Smooth muscle cell (in vitro differentiated cells): ENCODE measurements at regions not wholly inside any gene's neighbourhood (a gene's known extent, or its start where the extent isn't known, plus 50 kb on each side); places are given as distances from the start of the nearest gene placed in this dataset.
A peak's percentile ranks its signal among the peaks of the same experiment; 100 is the strongest.

ENCODE experiments used
- DNase-seq: peaks from one replicate; lab custom pipeline; 2025; ENCODE audit not compliant: unreplicated experiment; lab: John Stamatoyannopoulos, UW
- H2AFZ ChIP-seq: fragments of 200-600 bp; sonication (generic); 2 replicates; pipeline ENCODE4 v1.6.0; 2016; ENCODE audit warnings: antibody characterized with exemption, low read depth, mild to moderate bottlenecking
- H3F3A ChIP-seq: fragments of 200-600 bp; sonication (generic); 2 replicates; pipeline ENCODE4 v1.6.0; 2017; ENCODE audit warnings: antibody characterized with exemption, low read depth
- H3K27ac ChIP-seq: fragments of 200-600 bp; sonication (generic); 2 replicates; pipeline ENCODE4 v1.5.1; 2016; ENCODE audit warnings: low read depth, mild to moderate bottlenecking
- H3K27me3 ChIP-seq: fragments of 200-600 bp; sonication (generic); 2 replicates; pipeline ENCODE4 v1.6.1; 2016; ENCODE audit warnings: low read depth, mild to moderate bottlenecking
- H3K36me3 ChIP-seq: fragments of 200-600 bp; sonication (generic); 2 replicates; pipeline ENCODE4 v1.5.1; 2016; ENCODE audit warnings: low read depth
- H3K4me1 ChIP-seq: fragments of 200-600 bp; sonication (generic); 2 replicates; pipeline ENCODE4 v1.5.1; 2016; ENCODE audit warnings: low read depth
- H3K4me2 ChIP-seq: fragments of 200-600 bp; sonication (generic); 2 replicates; pipeline ENCODE4 v1.6.0; 2016; ENCODE audit warnings: mild to moderate bottlenecking
- H3K4me3 ChIP-seq: fragments of 200-600 bp; sonication (generic); 2 replicates; pipeline ENCODE4 v1.5.1; 2016; ENCODE audit warnings: mild to moderate bottlenecking
- H3K79me2 ChIP-seq: fragments of 200-600 bp; sonication (generic); 2 replicates; pipeline ENCODE4 v1.6.0; 2016; ENCODE audit warnings: low read depth, mild to moderate bottlenecking
- H3K9ac ChIP-seq: fragments of 200-600 bp; sonication (generic); 2 replicates; pipeline ENCODE4 v1.6.0; 2016; ENCODE audit warnings: low read depth
- H3K9me3 ChIP-seq: fragments of 200-600 bp; sonication (generic); replicated peaks from 2 replicates; pipeline ENCODE4 v1.5.1; 2016; ENCODE audit warnings: low read depth
- H4K20me1 ChIP-seq: fragments of 200-600 bp; sonication (generic); 2 replicates; pipeline ENCODE4 v1.6.0; 2016; ENCODE audit warnings: low read depth
- WGBS: methylation state at CpG from one replicate; pipeline ENCODE4 v1.1.7; 2016; ENCODE audit warnings: low lambda C conversion rate; 5-methylcytosine and 5-hydroxymethylcytosine counted together
- TF ChIP-seq, protein P1 (sequence below): fragments of 200-600 bp; sonication (generic); IDR thresholded peaks from 2 replicates; pipeline ENCODE4 v1.5.1; 2017; ENCODE audit warnings: borderline replicate concordance, mild to moderate bottlenecking, antibody characterized with exemption; ENCODE audit not compliant: insufficient read depth, poor library complexity, severe bottlenecking

DNA sequence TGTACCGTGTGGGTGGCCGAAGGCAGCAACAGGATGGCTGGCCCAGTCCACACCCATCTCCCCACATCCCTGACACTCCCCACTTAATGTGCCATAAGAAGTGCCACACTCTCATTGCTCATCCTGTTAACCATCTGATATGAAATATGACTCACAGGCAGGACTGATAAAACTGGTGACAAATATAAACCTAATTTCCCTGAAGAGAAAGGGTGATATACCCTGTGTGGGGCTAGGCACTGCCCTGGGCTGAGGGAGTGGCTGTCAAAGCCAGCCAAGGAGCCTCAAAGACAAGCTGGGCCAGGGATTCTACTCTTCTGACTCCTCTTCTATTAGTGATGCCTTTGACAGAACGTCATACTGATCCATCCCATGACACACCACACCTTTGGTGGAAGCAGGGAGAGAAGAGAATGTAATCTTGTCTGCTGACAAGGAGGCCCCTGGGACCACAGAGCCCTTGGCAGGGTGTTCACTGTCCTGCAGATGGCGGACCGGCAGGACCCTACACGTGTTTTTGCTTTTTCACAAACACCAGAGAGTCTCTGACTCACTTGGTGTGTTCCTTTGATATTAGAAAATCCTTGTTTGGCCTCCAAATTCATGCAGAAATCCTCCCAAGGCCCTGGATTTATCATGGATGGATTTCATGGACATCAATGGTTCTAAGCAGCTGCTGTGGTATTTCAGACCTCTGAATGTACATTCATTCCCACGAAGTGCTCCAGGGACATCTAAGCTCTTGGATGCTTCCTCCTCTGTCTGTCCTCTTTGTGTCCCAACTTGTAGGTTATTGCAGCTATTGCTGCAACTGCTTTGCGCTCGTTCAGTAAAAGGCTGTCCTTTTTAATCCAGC is 98.0 kb upstream of the WASF3 start:
- H3K27me3 ChIP-seq = no peaks in the 10 kb centered on the region
- no peaks in the 10 kb centered on the region for H3F3A ChIP-seq
- no peaks in the 10 kb centered on the region for H3K36me3 ChIP-seq
- TF ChIP-seq, protein P1, sequence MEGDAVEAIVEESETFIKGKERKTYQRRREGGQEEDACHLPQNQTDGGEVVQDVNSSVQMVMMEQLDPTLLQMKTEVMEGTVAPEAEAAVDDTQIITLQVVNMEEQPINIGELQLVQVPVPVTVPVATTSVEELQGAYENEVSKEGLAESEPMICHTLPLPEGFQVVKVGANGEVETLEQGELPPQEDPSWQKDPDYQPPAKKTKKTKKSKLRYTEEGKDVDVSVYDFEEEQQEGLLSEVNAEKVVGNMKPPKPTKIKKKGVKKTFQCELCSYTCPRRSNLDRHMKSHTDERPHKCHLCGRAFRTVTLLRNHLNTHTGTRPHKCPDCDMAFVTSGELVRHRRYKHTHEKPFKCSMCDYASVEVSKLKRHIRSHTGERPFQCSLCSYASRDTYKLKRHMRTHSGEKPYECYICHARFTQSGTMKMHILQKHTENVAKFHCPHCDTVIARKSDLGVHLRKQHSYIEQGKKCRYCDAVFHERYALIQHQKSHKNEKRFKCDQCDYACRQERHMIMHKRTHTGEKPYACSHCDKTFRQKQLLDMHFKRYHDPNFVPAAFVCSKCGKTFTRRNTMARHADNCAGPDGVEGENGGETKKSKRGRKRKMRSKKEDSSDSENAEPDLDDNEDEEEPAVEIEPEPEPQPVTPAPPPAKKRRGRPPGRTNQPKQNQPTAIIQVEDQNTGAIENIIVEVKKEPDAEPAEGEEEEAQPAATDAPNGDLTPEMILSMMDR = no peak
- no peaks in the 10 kb centered on the region for H3K79me2 ChIP-seq
- no peaks in the 10 kb centered on the region for H3K4me1 ChIP-seq
- no peak overlapping the region for H2AFZ ChIP-seq
- no peak overlapping the region for H3K4me3 ChIP-seq
- H3K9me3 ChIP-seq = no peaks in the 10 kb centered on the region
- no peaks in the 10 kb centered on the region for H4K20me1 ChIP-seq
- no peak for DNase-seq
- no peak overlapping the region for H3K4me2 ChIP-seq
- no peak overlapping the region for H3K9ac ChIP-seq
- 75% methylated on average over 9 of the region's 9 CpGs for WGBS
- peak overlapping the region; percentile 23 for H3K27ac ChIP-seq

DNA sequence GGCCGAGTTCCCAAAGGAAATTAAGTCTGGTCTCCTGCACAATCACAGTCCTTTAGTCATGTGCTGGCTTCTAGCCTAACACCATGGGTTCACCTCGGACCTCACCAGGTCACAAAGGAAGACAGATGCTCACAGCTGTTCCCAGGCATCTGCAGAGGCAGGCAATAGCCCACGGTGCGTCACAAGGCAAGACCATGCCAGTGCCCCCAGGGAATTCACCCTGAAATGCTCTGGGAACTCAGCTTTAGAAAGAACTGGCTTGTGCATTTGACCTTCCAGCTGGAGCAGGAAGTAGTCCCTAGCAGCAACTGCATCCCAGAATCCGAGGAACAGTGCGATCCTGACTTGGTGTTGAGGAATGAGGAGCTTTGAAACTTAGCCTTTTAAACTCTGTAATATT is 96.8 kb upstream of the WASF3 start:
- Histone ChIP-seq H3K36me3 (no peaks in the 10 kb centered on the region), H3K4me1 (no peaks in the 10 kb centered on the region), H3K4me3 (no peak overlapping the region), H3K79me2 (no peaks in the 10 kb centered on the region), H4K20me1 (no peaks in the 10 kb centered on the region), H3K9me3 (no peaks in the 10 kb centered on the region), H3K4me2 (no peak overlapping the region), H3F3A (no peaks in the 10 kb centered on the region), H3K27me3 (no peaks in the 10 kb centered on the region), H2AFZ (no peak overlapping the region), H3K27ac (no peak overlapping the region), H3K9ac (no peak overlapping the region)
- TF ChIP-seq, protein P1 = no peak
- no peak for DNase-seq
- WGBS = 83% methylated on average over 6 of the region's 6 CpGs

DNA sequence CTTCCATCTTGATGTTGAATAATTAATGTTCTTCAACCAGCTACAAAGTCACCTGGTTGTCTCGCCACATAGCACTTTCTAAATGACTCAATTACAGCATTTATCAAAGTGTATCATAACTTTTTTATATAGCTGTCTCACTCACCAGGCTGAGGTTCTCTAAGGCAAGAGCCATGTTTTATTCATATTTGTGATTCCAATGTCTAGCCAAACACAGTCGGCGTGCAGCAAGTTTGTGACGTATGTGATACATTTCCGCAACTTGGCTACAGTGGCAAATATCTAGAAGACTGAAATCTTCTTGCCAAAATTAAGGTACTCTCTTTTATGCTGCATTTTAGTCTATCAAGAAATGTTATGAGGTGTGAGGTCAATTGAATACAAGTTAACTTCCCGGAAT is 94.2 kb upstream of the WASF3 start:
- no peaks in the 10 kb centered on the region for H3K79me2 ChIP-seq

More for the DNA sequence above, 94.2 kb upstream of the WASF3 start:
- Histone ChIP-seq H2AFZ (no peak overlapping the region), H3K36me3 (no peaks in the 10 kb centered on the region), H3K9ac (no peak overlapping the region), H3K4me1 (no peaks in the 10 kb centered on the region), H3K27me3 (no peaks in the 10 kb centered on the region), H3K27ac (no peak overlapping the region), H4K20me1 (no peaks in the 10 kb centered on the region), H3K4me3 (no peak overlapping the region), H3K4me2 (no peak overlapping the region), H3F3A (no peaks in the 10 kb centered on the region), H3K9me3 (no peaks in the 10 kb centered on the region)
- 96% methylated on average over 6 of the region's 6 CpGs for WGBS
- no peak for DNase-seq
- TF ChIP-seq, protein P1 = no peak
